HL-60 (cell line): ENCODE measurements at regions not wholly inside any gene's neighbourhood (a gene's known extent, or its start where the extent isn't known, plus 50 kb on each side); places are given as distances from the start of the nearest gene placed in this dataset.

Experiments used
- GABPA ChIP-seq: IDR thresholded peaks from 2 replicates; pipeline ENCODE4 v1.6.1; 2012; ENCODE audit warnings: low read depth
- POLR2AphosphoS5 ChIP-seq: IDR thresholded peaks from 2 replicates; pipeline ENCODE4 v1.6.1; 2012; ENCODE audit warnings: low read depth
- SPI1 ChIP-seq: IDR thresholded peaks from 2 replicates; pipeline ENCODE4 v1.6.1; 2012; ENCODE audit warnings: low read depth, mild to moderate bottlenecking, borderline replicate concordance
- TF ChIP-seq, protein P1 (sequence below): IDR thresholded peaks from one replicate; pipeline ENCODE4 v1.5.1; 2011; ENCODE audit warnings: low read length, control low read depth, inconsistent platforms; ENCODE audit not compliant: insufficient read depth
- TF ChIP-seq, protein P2 (sequence below): IDR thresholded peaks from 2 replicates; pipeline ENCODE4 v1.6.1; 2012; ENCODE audit warnings: low read depth; ENCODE audit not compliant: insufficient replicate concordance

DNA sequence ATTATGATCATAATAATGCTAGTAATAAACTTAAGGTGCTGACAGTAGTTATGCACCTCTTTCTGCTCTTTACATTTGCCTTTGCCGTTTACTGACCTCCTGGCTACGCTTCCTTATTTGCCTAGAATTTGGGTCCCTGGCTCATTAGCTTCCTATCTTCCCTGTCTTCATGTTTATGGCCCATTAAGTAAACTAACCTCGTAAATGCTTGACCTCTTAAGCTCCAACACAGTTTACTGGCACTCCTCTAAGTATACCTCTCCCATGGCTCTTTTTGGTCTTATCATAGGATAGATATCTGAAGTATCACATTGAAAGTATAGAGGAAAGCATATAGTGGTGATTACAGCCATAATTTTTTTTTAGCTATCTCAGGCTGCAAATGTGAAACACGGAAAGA lies 657.3 kb upstream of the SLC39A10 start:
- TF ChIP-seq, protein P1, sequence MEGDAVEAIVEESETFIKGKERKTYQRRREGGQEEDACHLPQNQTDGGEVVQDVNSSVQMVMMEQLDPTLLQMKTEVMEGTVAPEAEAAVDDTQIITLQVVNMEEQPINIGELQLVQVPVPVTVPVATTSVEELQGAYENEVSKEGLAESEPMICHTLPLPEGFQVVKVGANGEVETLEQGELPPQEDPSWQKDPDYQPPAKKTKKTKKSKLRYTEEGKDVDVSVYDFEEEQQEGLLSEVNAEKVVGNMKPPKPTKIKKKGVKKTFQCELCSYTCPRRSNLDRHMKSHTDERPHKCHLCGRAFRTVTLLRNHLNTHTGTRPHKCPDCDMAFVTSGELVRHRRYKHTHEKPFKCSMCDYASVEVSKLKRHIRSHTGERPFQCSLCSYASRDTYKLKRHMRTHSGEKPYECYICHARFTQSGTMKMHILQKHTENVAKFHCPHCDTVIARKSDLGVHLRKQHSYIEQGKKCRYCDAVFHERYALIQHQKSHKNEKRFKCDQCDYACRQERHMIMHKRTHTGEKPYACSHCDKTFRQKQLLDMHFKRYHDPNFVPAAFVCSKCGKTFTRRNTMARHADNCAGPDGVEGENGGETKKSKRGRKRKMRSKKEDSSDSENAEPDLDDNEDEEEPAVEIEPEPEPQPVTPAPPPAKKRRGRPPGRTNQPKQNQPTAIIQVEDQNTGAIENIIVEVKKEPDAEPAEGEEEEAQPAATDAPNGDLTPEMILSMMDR, result no peak
- TF ChIP-seq POLR2AphosphoS5 (no peak), GABPA (no peak), SPI1 (no peak)
- TF ChIP-seq, protein P2, sequence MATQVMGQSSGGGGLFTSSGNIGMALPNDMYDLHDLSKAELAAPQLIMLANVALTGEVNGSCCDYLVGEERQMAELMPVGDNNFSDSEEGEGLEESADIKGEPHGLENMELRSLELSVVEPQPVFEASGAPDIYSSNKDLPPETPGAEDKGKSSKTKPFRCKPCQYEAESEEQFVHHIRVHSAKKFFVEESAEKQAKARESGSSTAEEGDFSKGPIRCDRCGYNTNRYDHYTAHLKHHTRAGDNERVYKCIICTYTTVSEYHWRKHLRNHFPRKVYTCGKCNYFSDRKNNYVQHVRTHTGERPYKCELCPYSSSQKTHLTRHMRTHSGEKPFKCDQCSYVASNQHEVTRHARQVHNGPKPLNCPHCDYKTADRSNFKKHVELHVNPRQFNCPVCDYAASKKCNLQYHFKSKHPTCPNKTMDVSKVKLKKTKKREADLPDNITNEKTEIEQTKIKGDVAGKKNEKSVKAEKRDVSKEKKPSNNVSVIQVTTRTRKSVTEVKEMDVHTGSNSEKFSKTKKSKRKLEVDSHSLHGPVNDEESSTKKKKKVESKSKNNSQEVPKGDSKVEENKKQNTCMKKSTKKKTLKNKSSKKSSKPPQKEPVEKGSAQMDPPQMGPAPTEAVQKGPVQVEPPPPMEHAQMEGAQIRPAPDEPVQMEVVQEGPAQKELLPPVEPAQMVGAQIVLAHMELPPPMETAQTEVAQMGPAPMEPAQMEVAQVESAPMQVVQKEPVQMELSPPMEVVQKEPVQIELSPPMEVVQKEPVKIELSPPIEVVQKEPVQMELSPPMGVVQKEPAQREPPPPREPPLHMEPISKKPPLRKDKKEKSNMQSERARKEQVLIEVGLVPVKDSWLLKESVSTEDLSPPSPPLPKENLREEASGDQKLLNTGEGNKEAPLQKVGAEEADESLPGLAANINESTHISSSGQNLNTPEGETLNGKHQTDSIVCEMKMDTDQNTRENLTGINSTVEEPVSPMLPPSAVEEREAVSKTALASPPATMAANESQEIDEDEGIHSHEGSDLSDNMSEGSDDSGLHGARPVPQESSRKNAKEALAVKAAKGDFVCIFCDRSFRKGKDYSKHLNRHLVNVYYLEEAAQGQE, result no peak
